ENCODE measurements at regions not wholly inside any gene's neighbourhood (a gene's known extent, or its start where the extent isn't known, plus 50 kb on each side); places are given as distances from the start of the nearest gene placed in this dataset.

- no peak for TF ChIP-seq CTCF (IDR thresholded peaks at IDR 0.05)
- H3K4me3 ChIP-seq, result no peak overlapping the region
- H3K27ac ChIP-seq, result no peak overlapping the region
- no peak for DNase-seq
- H3K4me1 ChIP-seq, result no peaks in the 10 kb centered on the region
- no peaks in the 10 kb centered on the region for H3K36me3 ChIP-seq
- intact Hi-C loops (cut with DNase I), result no loop called here
- H3K9ac ChIP-seq (ENCODE audit: low read depth in 2 of 2, low read length in 2 of 2), result no peak overlapping the region
- H3K9me3 ChIP-seq, result no peaks in the 10 kb centered on the region
- H3K27me3 ChIP-seq, result no peaks in the 10 kb centered on the region
Measured at GRCh38 chr12:42707312-42708226, 118.0 kb upstream of the PRICKLE1 start.

DNA sequence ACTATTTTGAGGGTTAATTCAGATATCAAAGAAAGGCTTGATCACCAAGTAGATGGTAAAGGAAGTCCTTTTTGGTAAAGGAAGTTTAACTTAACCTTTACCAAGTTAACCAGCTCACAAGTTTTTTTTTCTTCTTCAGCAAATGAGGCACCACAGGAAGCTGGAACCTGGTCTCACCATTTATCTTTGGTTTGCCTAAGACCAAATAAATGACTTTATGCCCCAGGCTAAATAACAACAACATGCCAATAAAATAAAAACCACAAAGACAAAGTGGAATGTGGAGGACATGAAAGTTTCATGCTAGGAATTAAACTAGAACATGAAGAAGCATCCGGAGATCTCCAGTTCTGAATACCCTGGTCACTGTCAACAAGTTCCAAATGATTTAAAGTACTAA, 116.8 kb upstream of the PRICKLE1 start:
- Histone ChIP-seq H3K9me3 (no peaks in the 10 kb centered on the region), H3K4me3 (no peak overlapping the region), H3K4me1 (no peaks in the 10 kb centered on the region), H3K27me3 (no peaks in the 10 kb centered on the region), H3K36me3 (no peaks in the 10 kb centered on the region), H3K27ac (no peak overlapping the region), H3K9ac (ENCODE audit: low read depth in 2 of 2, low read length in 2 of 2) (no peak overlapping the region)
- intact Hi-C loops (cut with DNase I), result no loop called here
- DNase-seq, result no peak
- TF ChIP-seq CTCF (IDR thresholded peaks at IDR 0.05), result no peak

GRCh38 chr12:42705863-42706262, 116.3 kb upstream of the PRICKLE1 start:
- H3K27ac ChIP-seq, result no peak overlapping the region
- no peak overlapping the region for H3K4me3 ChIP-seq
- H3K9ac ChIP-seq (ENCODE audit: low read depth in 2 of 2, low read length in 2 of 2), result no peak overlapping the region
- no peaks in the 10 kb centered on the region for H3K9me3 ChIP-seq
- no peaks in the 10 kb centered on the region for H3K36me3 ChIP-seq
- no peaks in the 10 kb centered on the region for H3K27me3 ChIP-seq
- peak; percentile 26 for DNase-seq
- intact Hi-C loops (cut with DNase I), result no loop called here
- TF ChIP-seq CTCF (IDR thresholded peaks at IDR 0.05), result no peak
- H3K4me1 ChIP-seq, result no peaks in the 10 kb centered on the region

- Histone ChIP-seq H3K36me3 (no peaks in the 10 kb centered on the region), H3K9ac (ENCODE audit: low read depth in 2 of 2, low read length in 2 of 2) (no peak overlapping the region), H3K4me3 (no peak overlapping the region), H3K27ac (no peak overlapping the region), H3K9me3 (no peaks in the 10 kb centered on the region), H3K4me1 (no peaks in the 10 kb centered on the region), H3K27me3 (no peaks in the 10 kb centered on the region)
- intact Hi-C loops (cut with DNase I), result no loop called here
- no peak for TF ChIP-seq CTCF (IDR thresholded peaks at IDR 0.05)
- DNase-seq, result no peak
Measured at GRCh38 chr12:42704810-42705401, 115.4 kb upstream of the PRICKLE1 start.

DNA sequence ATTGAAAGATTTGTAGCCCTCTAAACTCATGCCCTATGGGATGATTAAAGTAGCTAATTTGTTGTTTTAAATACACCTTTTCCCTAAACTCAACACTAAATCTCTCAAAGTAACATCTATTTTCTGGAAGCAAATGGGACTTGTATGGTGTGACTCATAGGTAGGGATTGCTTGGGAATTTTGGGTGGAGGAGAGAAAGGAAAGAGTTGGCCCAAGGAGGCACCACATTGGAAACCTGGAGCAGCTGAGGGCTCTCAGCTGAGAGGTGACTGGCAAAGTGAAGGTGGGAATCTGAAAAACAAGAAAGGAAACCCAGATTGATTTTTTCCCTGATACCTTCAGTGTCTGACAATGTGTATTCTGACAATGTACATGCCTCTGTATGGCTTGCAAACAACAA, 114.8 kb upstream of the PRICKLE1 start:
- intact Hi-C loops (cut with DNase I), result no loop called here
- DNase-seq, result no peak
- no peak for TF ChIP-seq CTCF (IDR thresholded peaks at IDR 0.05)
- H3K27ac ChIP-seq, result no peak overlapping the region
- no peak overlapping the region for H3K4me3 ChIP-seq
- no peaks in the 10 kb centered on the region for H3K4me1 ChIP-seq
- no peaks in the 10 kb centered on the region for H3K9me3 ChIP-seq
- H3K36me3 ChIP-seq, result no peaks in the 10 kb centered on the region
- no peaks in the 10 kb centered on the region for H3K27me3 ChIP-seq
- no peak overlapping the region for H3K9ac ChIP-seq (ENCODE audit: low read depth in 2 of 2, low read length in 2 of 2)
